NK-92 treated with Interleukin-12 subunit alpha and Interleukin-12 subunit beta, amount 100 ng/mL, for 24 hours (cell line): ENCODE measurements at regions not wholly inside any gene's neighbourhood (a gene's known extent, or its start where the extent isn't known, plus 50 kb on each side); places are given as distances from the start of the nearest gene placed in this dataset.

Source experiments
- DNase-seq: peaks from one replicate; lab custom pipeline; 2025; lab: John Stamatoyannopoulos, UW

- no peak for DNase-seq
These were observed 1487.7 kb downstream of the EFNB2 start for GRCh38 chr13:105047676-105048295.

- DNase-seq, result no peak
These were observed 1498.4 kb downstream of the EFNB2 start for GRCh38 chr13:105037110-105037509.

- no peak for DNase-seq
These were observed 1500.4 kb downstream of the EFNB2 start for GRCh38 chr13:105035092-105035491.

GRCh38 chr13:105033999-105034398 is 1501.5 kb downstream of the EFNB2 start:
- DNase-seq, result no peak

GRCh38 chr13:105031306-105031705 is 1504.2 kb downstream of the EFNB2 start:
- no peak for DNase-seq

- DNase-seq, result no peak
These were observed 1504.6 kb downstream of the EFNB2 start for GRCh38 chr13:105030851-105031250.

- no peak for DNase-seq
These were observed 1516.4 kb downstream of the EFNB2 start for GRCh38 chr13:105019073-105019472.

GRCh38 chr13:105016266-105016665 is 1519.2 kb downstream of the EFNB2 start:
- DNase-seq, result no peak

- no peak for DNase-seq
These were observed 1526.9 kb downstream of the EFNB2 start for GRCh38 chr13:105008604-105009003.

- no peak for DNase-seq
These were observed 1528.2 kb downstream of the EFNB2 start for GRCh38 chr13:105007166-105007808.

GRCh38 chr13:104996022-104996421 is 1539.4 kb downstream of the EFNB2 start:
- DNase-seq, result no peak

GRCh38 chr13:104993708-104994107 is 1541.8 kb downstream of the EFNB2 start:
- DNase-seq, result no peak

- no peak for DNase-seq
These were observed 1547.8 kb downstream of the EFNB2 start for GRCh38 chr13:104987621-104988020.

- DNase-seq, result no peak
These were observed 1551.1 kb downstream of the EFNB2 start for GRCh38 chr13:104984296-104984818.

GRCh38 chr13:104983601-104984000 is 1551.9 kb downstream of the EFNB2 start:
- no peak for DNase-seq

GRCh38 chr13:104980586-104980985 is 1554.9 kb downstream of the EFNB2 start:
- no peak for DNase-seq

- DNase-seq, result no peak
These were observed 1556.0 kb downstream of the EFNB2 start for GRCh38 chr13:104979281-104980030.

GRCh38 chr13:104976986-104977385 is 1558.5 kb downstream of the EFNB2 start:
- no peak for DNase-seq

GRCh38 chr13:104975272-104975671 is 1560.2 kb downstream of the EFNB2 start:
- DNase-seq, result no peak

GRCh38 chr13:104968876-104969275 is 1566.6 kb downstream of the EFNB2 start:
- DNase-seq, result no peak

- DNase-seq, result no peak
These were observed 1567.4 kb downstream of the EFNB2 start for GRCh38 chr13:104967836-104968630.

- no peak for DNase-seq
These were observed 1568.1 kb downstream of the EFNB2 start for GRCh38 chr13:104967376-104967775.
